Activated CD8-positive, alpha-beta memory T cell treated with anti-CD3 and anti-CD28 coated beads, Interleukin-2, amount 50 U/mL, for 24 hours (primary cell): ENCODE measurements at regions not wholly inside any gene's neighbourhood (a gene's known extent, or its start where the extent isn't known, plus 50 kb on each side); places are given as distances from the start of the nearest gene placed in this dataset.
"Not testable (repeated sequence)": the region's sequence is repeated elsewhere in the genome, so short reads cannot be mapped to it uniquely, and the experiment has no call there.

Experiments
- DNase-seq: peaks from one replicate; pipeline ENCODE4 v3.0.0-alpha.2; 2020; ENCODE audit errors: extremely low read depth

GRCh38 chr12:124674937-124675336 lies 107.5 kb upstream of the NCOR2 start:
- DNase-seq: no peak

- DNase-seq: no peak
These were observed 106.6 kb upstream of the NCOR2 start for GRCh38 chr12:124673801-124674617.

- DNase-seq: not testable (repeated sequence)
These were observed 101.9 kb upstream of the NCOR2 start for GRCh38 chr12:124669271-124669721.

GRCh38 chr12:124668602-124669001 lies 101.2 kb upstream of the NCOR2 start:
- no peak for DNase-seq

GRCh38 chr12:124667506-124668326 lies 100.3 kb upstream of the NCOR2 start:
- no peak for DNase-seq

GRCh38 chr12:124666722-124667259 lies 99.4 kb upstream of the NCOR2 start:
- DNase-seq: no peak

- no peak for DNase-seq
These were observed 98.1 kb upstream of the NCOR2 start for GRCh38 chr12:124665511-124665910.

GRCh38 chr12:124664395-124665111 lies 97.1 kb upstream of the NCOR2 start:
- DNase-seq: no peak

- no peak for DNase-seq
These were observed 96.5 kb upstream of the NCOR2 start for GRCh38 chr12:124663771-124664366.

GRCh38 chr12:124663206-124663605 lies 95.8 kb upstream of the NCOR2 start:
- no peak for DNase-seq

GRCh38 chr12:124661341-124661740 lies 93.9 kb upstream of the NCOR2 start:
- no peak for DNase-seq

GRCh38 chr12:124660851-124661250 lies 93.4 kb upstream of the NCOR2 start:
- DNase-seq: no peak

- no peak for DNase-seq
These were observed 91.5 kb upstream of the NCOR2 start for GRCh38 chr12:124658806-124659402.

- no peak for DNase-seq
These were observed 90.9 kb upstream of the NCOR2 start for GRCh38 chr12:124658302-124658701.

- no peak for DNase-seq
These were observed 89.6 kb upstream of the NCOR2 start for GRCh38 chr12:124656947-124657434.

GRCh38 chr12:124655698-124656516 lies 88.5 kb upstream of the NCOR2 start:
- no peak for DNase-seq

GRCh38 chr12:124655048-124655697 lies 87.8 kb upstream of the NCOR2 start:
- no peak for DNase-seq

- DNase-seq: no peak
These were observed 87.2 kb upstream of the NCOR2 start for GRCh38 chr12:124654666-124655047.

GRCh38 chr12:124653169-124653931 lies 85.9 kb upstream of the NCOR2 start:
- no peak for DNase-seq
